H1 (cell line): ENCODE measurements at regions not wholly inside any gene's neighbourhood (a gene's known extent, or its start where the extent isn't known, plus 50 kb on each side); places are given as distances from the start of the nearest gene placed in this dataset.

ENCODE experiments used
- CTCF ChIA-PET: fragments of 300-600 bp; sonication (Branson Sonifier 250); formaldehyde crosslinking; loops from one replicate; lab custom pipeline; 2021; ENCODE audit not compliant: partially characterized antibody; lab: Charles Lee
- POLR2A ChIA-PET: fragments of 300-600 bp; sonication (Branson Sonifier 250); formaldehyde crosslinking; loops from one replicate; lab custom pipeline; 2021; ENCODE audit warnings: inconsistent platforms; ENCODE audit not compliant: partially characterized antibody; lab: Charles Lee
- DNase-seq, 2 experiments: peaks; one replicate each; pipeline versions ENCODE4 v3.0.0 to v3.0.0-alpha.2; 2010 to 2022; ENCODE audit warnings: low spot score in 2 of 2, low read depth in 1 of 2, mixed read lengths in 1 of 2
- FAIRE-seq: peaks from 2 replicates; lab custom pipeline; 2011; peaks lifted over from hg19 to GRCh38; lab: Jason Lieb, UNC
- H2AFZ ChIP-seq: 2 replicates; pipeline ENCODE4 v1.8.1; 2012; ENCODE audit warnings: low read length, inconsistent platforms
- H2AK5ac ChIP-seq: 2 replicates; pipeline ENCODE4 v1.6.1; 2013; ENCODE audit warnings: low read depth, low read length
- H2BK120ac ChIP-seq: replicated peaks from 2 replicates; pipeline ENCODE3; 2013; ENCODE audit warnings: low read depth, low read length, inconsistent platforms
- H2BK12ac ChIP-seq: 2 replicates; pipeline ENCODE4 v1.6.1; 2013; ENCODE audit warnings: low read depth, low read length
- H2BK15ac ChIP-seq: 2 replicates; pipeline ENCODE4 v1.6.1; 2013; ENCODE audit warnings: low read length
- H2BK20ac ChIP-seq: 2 replicates; pipeline ENCODE4 v1.6.1; 2013; ENCODE audit warnings: low read length
- H2BK5ac ChIP-seq: 2 replicates; pipeline ENCODE4 v1.6.1; 2013; ENCODE audit warnings: low read depth, low read length
- H3K14ac ChIP-seq: 2 replicates; pipeline ENCODE4 v1.6.1; 2013; ENCODE audit warnings: inconsistent platforms; ENCODE audit not compliant: insufficient read length
- H3K18ac ChIP-seq: 2 replicates; pipeline ENCODE4 v1.6.1; 2013; ENCODE audit warnings: low read length; ENCODE audit errors: extremely low read depth
- H3K23ac ChIP-seq: 2 replicates; pipeline ENCODE4 v1.6.1; 2013; ENCODE audit warnings: inconsistent platforms; ENCODE audit not compliant: insufficient read length
- H3K23me2 ChIP-seq: 2 replicates; pipeline ENCODE4 v1.6.1; 2013; ENCODE audit warnings: low read depth, low read length
- H3K27ac ChIP-seq: 2 replicates; pipeline ENCODE4 v1.6.1; 2011; ENCODE audit warnings: low read depth, low read length, inconsistent platforms
- H3K27me3 ChIP-seq, 4 experiments: replicated peaks in 1 of 4; 1 replicate in 1 of 4; 2 replicates in 3 of 4; pipeline versions ENCODE4 v1.6.1 to v1.8.1; 2011 to 2013; ENCODE audit warnings: low read length in 3 of 4, mild to moderate bottlenecking in 3 of 4, inconsistent platforms in 2 of 4, mixed read lengths in 2 of 4, moderate library complexity in 1 of 4; ENCODE audit not compliant: control insufficient read depth in 3 of 4, insufficient read depth in 3 of 4; ENCODE audit errors: extremely low read depth in 1 of 4
- H3K36me3 ChIP-seq, 4 experiments: 2 replicates each; pipeline versions ENCODE4 v1.6.1 to v1.8.1; 2011 to 2013; ENCODE audit warnings: mild to moderate bottlenecking in 4 of 4, low read length in 3 of 4, moderate library complexity in 2 of 4, control low read depth in 1 of 4, inconsistent platforms in 1 of 4; ENCODE audit not compliant: insufficient read depth in 4 of 4, control insufficient read depth in 2 of 4
- H3K4ac ChIP-seq: replicated peaks from 2 replicates; pipeline ENCODE3; 2013; ENCODE audit warnings: low read length, low read depth, mixed read lengths, inconsistent platforms; ENCODE audit not compliant: insufficient read length
- H3K4me1 ChIP-seq, 4 experiments: replicated peaks in 1 of 4; 1 replicate in 1 of 4; 2 replicates in 3 of 4; pipeline versions ENCODE4 v1.6.1 to v1.8.1; 2011 to 2013; ENCODE audit warnings: low read length in 3 of 4, inconsistent platforms in 2 of 4, mixed read lengths in 1 of 4; ENCODE audit not compliant: insufficient read depth in 4 of 4, control insufficient read depth in 3 of 4
- H3K4me2 ChIP-seq, 2 experiments: 2 replicates each; pipeline versions ENCODE4 v1.6.1 to v1.8.1; 2011 to 2013; ENCODE audit warnings: low read depth in 2 of 2, low read length in 2 of 2, control low read depth in 1 of 2, inconsistent platforms in 1 of 2, mild to moderate bottlenecking in 1 of 2; ENCODE audit not compliant: insufficient read depth in 1 of 2
- H3K4me3 ChIP-seq, 4 experiments: fragments of 200-600, 300-600 bp in 1 of 4; sonication (generic), shearing (Covaris generic), sonication (Bioruptor Twin) in 1 of 4; 2 replicates each; pipeline versions ENCODE4 v1.5.1 to v1.8.1; 2011 to 2016; ENCODE audit warnings: low read length in 4 of 4, low read depth in 3 of 4, control low read depth in 2 of 4, inconsistent platforms in 2 of 4, mild to moderate bottlenecking in 2 of 4, mixed read lengths in 1 of 4, moderate library complexity in 1 of 4; ENCODE audit not compliant: insufficient read depth in 2 of 4; ENCODE audit errors: extremely low read depth in 1 of 4
- H3K56ac ChIP-seq: replicated peaks from 2 replicates; pipeline ENCODE3; 2013; ENCODE audit warnings: low read depth, mild to moderate bottlenecking, mixed read lengths, low read length, inconsistent platforms; ENCODE audit not compliant: insufficient read length
- H3K79me1 ChIP-seq: 2 replicates; pipeline ENCODE4 v1.6.1; 2013; ENCODE audit warnings: low read depth, low read length, control low read depth
- H3K79me2 ChIP-seq, 2 experiments: 2 replicates each; pipeline versions ENCODE4 v1.6.1 to v1.8.1; 2012 to 2013; ENCODE audit warnings: low read length in 2 of 2, mild to moderate bottlenecking in 2 of 2, inconsistent platforms in 1 of 2; ENCODE audit not compliant: insufficient read depth in 2 of 2, control insufficient read depth in 1 of 2
- H3K9ac ChIP-seq, 4 experiments: replicated peaks in 1 of 4; 1 replicate in 1 of 4; 2 replicates in 3 of 4; pipeline versions ENCODE4 v1.6.1 to v1.8.1; 2011 to 2013; ENCODE audit warnings: low read depth in 3 of 4, low read length in 3 of 4, control low read depth in 2 of 4, mild to moderate bottlenecking in 2 of 4, moderate library complexity in 2 of 4, inconsistent platforms in 1 of 4; ENCODE audit errors: extremely low read depth in 1 of 4
- H3K9me3 ChIP-seq, 2 experiments: 2 replicates each; pipeline versions ENCODE4 v1.6.1 to v1.8.1; 2012 to 2013; ENCODE audit warnings: mild to moderate bottlenecking in 2 of 2, moderate library complexity in 2 of 2, control low read depth in 1 of 2, inconsistent platforms in 1 of 2, low read depth in 1 of 2, low read length in 1 of 2, mixed read lengths in 1 of 2; ENCODE audit not compliant: insufficient read depth in 2 of 2
- H4K20me1 ChIP-seq, 2 experiments: replicated peaks in 1 of 2; 2 replicates each; pipeline versions ENCODE3 to v1.8.1; 2011 to 2013; ENCODE audit warnings: inconsistent platforms in 2 of 2, low read length in 2 of 2, mild to moderate bottlenecking in 1 of 2; ENCODE audit not compliant: insufficient read depth in 2 of 2, control insufficient read depth in 1 of 2
- H4K5ac ChIP-seq: 2 replicates; pipeline ENCODE4 v1.6.1; 2013; ENCODE audit warnings: low read length, low read depth, mixed read lengths, inconsistent platforms; ENCODE audit not compliant: insufficient read length
- H4K8ac ChIP-seq: 2 replicates; pipeline ENCODE4 v1.8.0; 2013; ENCODE audit warnings: mild to moderate bottlenecking, moderate library complexity, low read length, inconsistent platforms; ENCODE audit not compliant: insufficient read depth; ENCODE audit errors: extremely low read depth
- H4K91ac ChIP-seq: replicated peaks from 2 replicates; pipeline ENCODE3; 2013; ENCODE audit warnings: low read length, mixed read lengths, inconsistent platforms; ENCODE audit not compliant: insufficient read length
- EGR1 ChIP-seq: IDR thresholded peaks from 2 replicates; pipeline ENCODE4 v1.6.1; 2011; ENCODE audit warnings: low read depth, low read length, borderline replicate concordance
- POU5F1 ChIP-seq: IDR thresholded peaks from 2 replicates; pipeline ENCODE4 v1.6.1; 2011; ENCODE audit warnings: low read depth, mild to moderate bottlenecking, low read length, moderate library complexity
- SAP30 ChIP-seq: fragments of 300-600 bp; sonication (generic); IDR thresholded peaks from 2 replicates; pipeline ENCODE4 v1.7.1; 2012; ENCODE audit warnings: low read length, moderate library complexity, mild to moderate bottlenecking, inconsistent platforms; ENCODE audit not compliant: insufficient read depth, insufficient replicate concordance
- SIRT6 ChIP-seq: IDR thresholded peaks from one replicate; pipeline ENCODE4 v1.7.1; 2012; ENCODE audit warnings: low read length, inconsistent platforms
- WGBS, 2 experiments: shearing (Covaris generic) in 1 of 2; methylation state at CpG; one replicate each; pipeline versions ENCODE4 v1.1.6 to v1.1.7; 2013 to 2015; ENCODE audit warnings: low lambda C conversion rate in 2 of 2, mixed read lengths in 2 of 2, inconsistent platforms in 1 of 2, low coverage in 1 of 2, missing lambda C conversion rate in 1 of 2; ENCODE audit not compliant: insufficient replicate concordance in 2 of 2, insufficient coverage in 1 of 2, insufficient read length in 1 of 2; ENCODE audit errors: extremely low coverage in 1 of 2, missing lambda C conversion rate in 1 of 2; 5-methylcytosine and 5-hydroxymethylcytosine counted together

- no peak overlapping the region for H2BK120ac ChIP-seq
- H3K9me3 ChIP-seq = peaks cover 61 to 63% of the 10 kb centered on the region in 2 experiments; a peak in 3 of 4 replicates
- no peak overlapping the region for H2AK5ac ChIP-seq
- no peak overlapping the region for H2BK20ac ChIP-seq
- H3K79me1 ChIP-seq = no peaks in the 10 kb centered on the region
- H2BK5ac ChIP-seq = no peak overlapping the region
- no peak overlapping the region for H4K8ac ChIP-seq
- H3K23ac ChIP-seq = no peak overlapping the region
- no peak overlapping the region for H2BK15ac ChIP-seq
- no peak overlapping the region for H3K4me2 ChIP-seq
- H4K20me1 ChIP-seq = no peaks in the 10 kb centered on the region
- no peak overlapping the region for H3K56ac ChIP-seq
- no peak overlapping the region for H3K4me3 ChIP-seq
- H3K23me2 ChIP-seq = no peaks in the 10 kb centered on the region
- no peak overlapping the region for H3K14ac ChIP-seq
- H2AFZ ChIP-seq = no peak overlapping the region
- no peaks in the 10 kb centered on the region for H3K79me2 ChIP-seq
- no peak overlapping the region for H4K91ac ChIP-seq
- no peak overlapping the region for H3K4ac ChIP-seq
- no peak overlapping the region for H4K5ac ChIP-seq
- FAIRE-seq = no peak
- no peak for DNase-seq
- H3K36me3 ChIP-seq = no peaks in the 10 kb centered on the region
- no peak overlapping the region for H3K18ac ChIP-seq
- no peak overlapping the region for H3K27ac ChIP-seq
- H3K9ac ChIP-seq = no peak overlapping the region
- no peaks in the 10 kb centered on the region for H3K27me3 ChIP-seq
- no peak for TF ChIP-seq SAP30
- no peak for TF ChIP-seq POU5F1
- TF ChIP-seq EGR1 = no peak
- TF ChIP-seq SIRT6 = no peak
- TF ChIP-seq, all 59 proteins: peak for 0
- Histone ChIP-seq H3K4me1 (no peaks in the 10 kb centered on the region), H2BK12ac (no peak overlapping the region)
- ChIA-PET CTCF (no interaction called here), POLR2A (no interaction called here)
- WGBS, 2 experiments = 94% methylated on average over 6 of the region's 6 CpGs; no CpG with 5 or more reads in 1 of the 2 experiments
Measured at GRCh38 chr4:18110099-18110498, 88.5 kb upstream of the LCORL start.
